ENCODE measurements at regions not wholly inside any gene's neighbourhood (a gene's known extent, or its start where the extent isn't known, plus 50 kb on each side); places are given as distances from the start of the nearest gene placed in this dataset.
"Not testable (repeated sequence)": the region's sequence is repeated elsewhere in the genome, so short reads cannot be mapped to it uniquely, and the experiment has no call there.

GRCh38 chr4:138344054-138344453 lies 101.9 kb upstream of the SLC7A11 start:
- in situ Hi-C loops (cut with MboI; ENCODE audit: low pct_unique_long_range_greater_than_20kb, low sequenced_read_pairs), result no loop called here

GRCh38 chr4:138341739-138342415 lies 99.7 kb upstream of the SLC7A11 start:
- DNase-seq, result peak; percentile 9

More at GRCh38 chr4:138344054-138344453, 101.9 kb upstream of the SLC7A11 start:
- peak; percentile 50 for DNase-seq

GRCh38 chr4:138338840-138339239 lies 96.7 kb upstream of the SLC7A11 start:
- no peak for DNase-seq
- in situ Hi-C loops (cut with MboI; ENCODE audit: low pct_unique_long_range_greater_than_20kb, low sequenced_read_pairs), result no loop called here

More at GRCh38 chr4:138341739-138342415, 99.7 kb upstream of the SLC7A11 start:
- in situ Hi-C loops (cut with MboI; ENCODE audit: low pct_unique_long_range_greater_than_20kb, low sequenced_read_pairs), result no loop called here

- DNase-seq, result not testable (repeated sequence)
These were observed 96.1 kb upstream of the SLC7A11 start for GRCh38 chr4:138338222-138338621.

GRCh38 chr4:138334346-138335016 lies 92.3 kb upstream of the SLC7A11 start:
- no peak for DNase-seq
- in situ Hi-C loops (cut with MboI; ENCODE audit: low pct_unique_long_range_greater_than_20kb, low sequenced_read_pairs), result no loop called here

More at GRCh38 chr4:138338222-138338621, 96.1 kb upstream of the SLC7A11 start:
- in situ Hi-C loops (cut with MboI; ENCODE audit: low pct_unique_long_range_greater_than_20kb, low sequenced_read_pairs), result not testable (repeated sequence)

GRCh38 chr4:138332415-138332814 lies 90.3 kb upstream of the SLC7A11 start:
- DNase-seq, result peak; percentile 9
- in situ Hi-C loops (cut with MboI; ENCODE audit: low pct_unique_long_range_greater_than_20kb, low sequenced_read_pairs), result not testable (repeated sequence)

- DNase-seq, result no peak
- in situ Hi-C loops (cut with MboI; ENCODE audit: low pct_unique_long_range_greater_than_20kb, low sequenced_read_pairs), result no loop called here
These were observed 88.4 kb upstream of the SLC7A11 start for GRCh38 chr4:138330531-138330930.

GRCh38 chr4:138329506-138330070 lies 87.4 kb upstream of the SLC7A11 start:
- in situ Hi-C loops (cut with MboI; ENCODE audit: low pct_unique_long_range_greater_than_20kb, low sequenced_read_pairs), result no loop called here
- DNase-seq, result no peak

- no peak for DNase-seq
- in situ Hi-C loops (cut with MboI; ENCODE audit: low pct_unique_long_range_greater_than_20kb, low sequenced_read_pairs), result no loop called here
These were observed 85.2 kb upstream of the SLC7A11 start for GRCh38 chr4:138327338-138327737.

- no peak for DNase-seq
- in situ Hi-C loops (cut with MboI; ENCODE audit: low pct_unique_long_range_greater_than_20kb, low sequenced_read_pairs), result no loop called here
These were observed 78.7 kb upstream of the SLC7A11 start for GRCh38 chr4:138320831-138321230.

GRCh38 chr4:138320030-138320429 lies 77.9 kb upstream of the SLC7A11 start:
- in situ Hi-C loops (cut with MboI; ENCODE audit: low pct_unique_long_range_greater_than_20kb, low sequenced_read_pairs), result no loop called here
- no peak for DNase-seq

- in situ Hi-C loops (cut with MboI; ENCODE audit: low pct_unique_long_range_greater_than_20kb, low sequenced_read_pairs), result no loop called here
- DNase-seq, result no peak
These were observed 75.1 kb upstream of the SLC7A11 start for GRCh38 chr4:138317175-138317748.

GRCh38 chr4:138312536-138312911 lies 70.4 kb upstream of the SLC7A11 start:
- no peak for DNase-seq
- in situ Hi-C loops (cut with MboI; ENCODE audit: low pct_unique_long_range_greater_than_20kb, low sequenced_read_pairs), result no loop called here

- in situ Hi-C loops (cut with MboI; ENCODE audit: low pct_unique_long_range_greater_than_20kb, low sequenced_read_pairs), result no loop called here
- DNase-seq, result no peak
These were observed 69.8 kb upstream of the SLC7A11 start for GRCh38 chr4:138311771-138312535.

- in situ Hi-C loops (cut with MboI; ENCODE audit: low pct_unique_long_range_greater_than_20kb, low sequenced_read_pairs), result no loop called here
- DNase-seq, result no peak
These were observed 68.8 kb upstream of the SLC7A11 start for GRCh38 chr4:138310991-138311390.

GRCh38 chr4:138310498-138310897 lies 68.3 kb upstream of the SLC7A11 start:
- in situ Hi-C loops (cut with MboI; ENCODE audit: low pct_unique_long_range_greater_than_20kb, low sequenced_read_pairs), result no loop called here
- DNase-seq, result no peak

- DNase-seq, result no peak
- in situ Hi-C loops (cut with MboI; ENCODE audit: low pct_unique_long_range_greater_than_20kb, low sequenced_read_pairs), result no loop called here
These were observed 66.2 kb upstream of the SLC7A11 start for GRCh38 chr4:138308356-138308755.

GRCh38 chr4:138307319-138307718 lies 65.2 kb upstream of the SLC7A11 start:
- in situ Hi-C loops (cut with MboI; ENCODE audit: low pct_unique_long_range_greater_than_20kb, low sequenced_read_pairs), result no loop called here
- peak; percentile 82 for DNase-seq

- DNase-seq, result no peak
- in situ Hi-C loops (cut with MboI; ENCODE audit: low pct_unique_long_range_greater_than_20kb, low sequenced_read_pairs), result no loop called here
These were observed 62.9 kb upstream of the SLC7A11 start for GRCh38 chr4:138305050-138305449.
